ENCODE measurements at regions not wholly inside any gene's neighbourhood (a gene's known extent, or its start where the extent isn't known, plus 50 kb on each side); places are given as distances from the start of the nearest gene placed in this dataset.

DNA sequence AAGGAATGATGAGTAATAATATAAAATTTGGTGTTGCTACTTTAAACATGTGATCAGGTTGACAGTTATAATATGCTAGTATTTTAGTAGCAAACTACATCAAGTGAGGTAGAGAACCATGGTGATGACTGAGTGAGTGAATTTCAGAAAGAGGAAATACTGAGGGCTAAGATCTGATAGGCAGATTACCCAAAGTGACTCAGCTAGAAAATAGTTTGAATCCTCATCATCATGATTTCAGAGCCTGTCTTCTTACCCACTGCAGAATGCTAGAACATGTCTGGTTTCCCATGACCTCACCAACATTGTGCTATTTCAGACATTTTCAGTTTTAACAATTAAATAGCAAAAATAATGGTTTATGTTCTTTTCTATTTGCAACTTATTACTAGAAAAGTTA, 602.1 kb downstream of the TAF11L14 start:
- ATAC-seq (ENCODE audit: low FRiP score in 2 of 2) (no peak), DNase-seq (no peak)
- TF ChIP-seq POLR2A (IDR thresholded peaks at IDR 0.05) (no peak), CTCF (IDR thresholded peaks at IDR 0.05) (no peak), POLR2AphosphoS5 (IDR thresholded peaks at IDR 0.05) (no peak), EP300 (IDR thresholded peaks at IDR 0.05) (no peak)
- no peaks in the 10 kb centered on the region for H3K9me3 ChIP-seq
- no peaks in the 10 kb centered on the region for H3K36me3 ChIP-seq
- H3K4me3 ChIP-seq = no peak overlapping the region
- H3K27me3 ChIP-seq = no peaks in the 10 kb centered on the region
- no peaks in the 10 kb centered on the region for H3K4me1 ChIP-seq
- H3K27ac ChIP-seq = no peak overlapping the region

GRCh38 chr5:18238321-18238720, 604.1 kb downstream of the TAF11L14 start:
- H3K9me3 ChIP-seq = no peaks in the 10 kb centered on the region
- H3K27ac ChIP-seq = no peak overlapping the region
- no peaks in the 10 kb centered on the region for H3K4me1 ChIP-seq
- H3K36me3 ChIP-seq = no peaks in the 10 kb centered on the region
- H3K4me3 ChIP-seq = no peak overlapping the region
- DNase-seq (no peak), ATAC-seq (ENCODE audit: low FRiP score in 2 of 2) (no peak)
- H3K27me3 ChIP-seq = no peaks in the 10 kb centered on the region
- 73 to 79% methylated on average over 2 of the region's 2 CpGs for WGBS, 2 donors
- TF ChIP-seq CTCF (IDR thresholded peaks at IDR 0.05) (no peak), EP300 (IDR thresholded peaks at IDR 0.05) (no peak), POLR2A (IDR thresholded peaks at IDR 0.05) (no peak), POLR2AphosphoS5 (IDR thresholded peaks at IDR 0.05) (no peak)

- WGBS, 2 donors = 88 to 100% methylated on average over 1 of the region's 1 CpG
- TF ChIP-seq CTCF (IDR thresholded peaks at IDR 0.05) (no peak), EP300 (IDR thresholded peaks at IDR 0.05) (no peak), POLR2AphosphoS5 (IDR thresholded peaks at IDR 0.05) (no peak), POLR2A (IDR thresholded peaks at IDR 0.05) (no peak)
- Histone ChIP-seq H3K36me3 (no peaks in the 10 kb centered on the region), H3K4me1 (no peaks in the 10 kb centered on the region), H3K9me3 (peaks cover 0 to 4% (median 0%) of the 10 kb centered on the region in 4 donors), H3K27ac (no peak overlapping the region), H3K4me3 (no peak overlapping the region), H3K27me3 (no peaks in the 10 kb centered on the region)
- ATAC-seq (ENCODE audit: low FRiP score in 2 of 2) (no peak), DNase-seq (no peak)
These were observed 606.7 kb downstream of the TAF11L14 start for GRCh38 chr5:18240971-18241370.

- WGBS, 2 donors = 73 to 82% methylated on average over 2 of the region's 2 CpGs
- no peak for ATAC-seq (ENCODE audit: low FRiP score in 2 of 2)
These were observed 609.6 kb downstream of the TAF11L14 start for GRCh38 chr5:18243846-18244245.

More at GRCh38 chr5:18243846-18244245, 609.6 kb downstream of the TAF11L14 start:
- Histone ChIP-seq H3K9me3 (peaks cover 0 to 4% (median 0%) of the 10 kb centered on the region in 4 donors), H3K27ac (no peak overlapping the region), H3K27me3 (no peaks in the 10 kb centered on the region), H3K36me3 (no peaks in the 10 kb centered on the region), H3K4me3 (no peak overlapping the region), H3K4me1 (no peaks in the 10 kb centered on the region)
- TF ChIP-seq POLR2A (IDR thresholded peaks at IDR 0.05) (no peak), CTCF (IDR thresholded peaks at IDR 0.05) (no peak), EP300 (IDR thresholded peaks at IDR 0.05) (no peak), POLR2AphosphoS5 (IDR thresholded peaks at IDR 0.05) (no peak)
- no peak for DNase-seq
